Medulla oblongata (tissue), 1 donor: ENCODE measurements at regions not wholly inside any gene's neighbourhood (a gene's known extent, or its start where the extent isn't known, plus 50 kb on each side); places are given as distances from the start of the nearest gene placed in this dataset.
A peak's percentile ranks its signal among the peaks of the same experiment; 100 is the strongest.
"Not testable (repeated sequence)": the region's sequence is repeated elsewhere in the genome, so short reads cannot be mapped to it uniquely, and the experiment has no call there.

Source experiments
- DNase-seq: peaks from one replicate; pipeline ENCODE4 v3.0.0-alpha.2; 2015; ENCODE audit errors: extremely low spot score

GRCh38 chr2:235218486-235218907, 266.7 kb downstream of the SH3BP4 start:
- DNase-seq = no peak

GRCh38 chr2:235219048-235219447, 267.2 kb downstream of the SH3BP4 start:
- no peak for DNase-seq

- DNase-seq = no peak
Observed at GRCh38 chr2:235220331-235220730, 268.5 kb downstream of the SH3BP4 start.

- DNase-seq = no peak
Observed at GRCh38 chr2:235223011-235223410, 270.8 kb upstream of the AGAP1 start.

- no peak for DNase-seq
Observed at GRCh38 chr2:235224410-235224809, 269.4 kb upstream of the AGAP1 start.

- no peak for DNase-seq
Observed at GRCh38 chr2:235225261-235225660, 268.6 kb upstream of the AGAP1 start.

GRCh38 chr2:235227590-235227989, 266.3 kb upstream of the AGAP1 start:
- peak; percentile 30 for DNase-seq

- not testable (repeated sequence) for DNase-seq
Observed at GRCh38 chr2:235228422-235228821, 265.4 kb upstream of the AGAP1 start.

GRCh38 chr2:235229236-235229635, 264.6 kb upstream of the AGAP1 start:
- DNase-seq = no peak

GRCh38 chr2:235230821-235231601, 262.8 kb upstream of the AGAP1 start:
- DNase-seq = no peak

- DNase-seq = no peak
Observed at GRCh38 chr2:235232449-235233433, 261.1 kb upstream of the AGAP1 start.

- peak; percentile 55 for DNase-seq
Observed at GRCh38 chr2:235234736-235235135, 259.1 kb upstream of the AGAP1 start.

- DNase-seq = no peak
Observed at GRCh38 chr2:235235977-235236767, 257.7 kb upstream of the AGAP1 start.

GRCh38 chr2:235238537-235238936, 255.3 kb upstream of the AGAP1 start:
- peak; percentile 74 for DNase-seq

- no peak for DNase-seq
Observed at GRCh38 chr2:235240574-235240973, 253.3 kb upstream of the AGAP1 start.

GRCh38 chr2:235244255-235245220, 249.3 kb upstream of the AGAP1 start:
- DNase-seq = no peak

GRCh38 chr2:235247001-235247400, 246.8 kb upstream of the AGAP1 start:
- DNase-seq = no peak

- DNase-seq = no peak
Observed at GRCh38 chr2:235255693-235256092, 238.2 kb upstream of the AGAP1 start.

- DNase-seq = no peak
Observed at GRCh38 chr2:235257590-235257989, 236.3 kb upstream of the AGAP1 start.

GRCh38 chr2:235262750-235263149, 231.1 kb upstream of the AGAP1 start:
- DNase-seq = peak; percentile 44
